GM13977 (cell line): ENCODE measurements at regions not wholly inside any gene's neighbourhood (a gene's known extent, or its start where the extent isn't known, plus 50 kb on each side); places are given as distances from the start of the nearest gene placed in this dataset.

ENCODE experiments used
- DNase-seq: peaks from one replicate; pipeline ENCODE4 v3.0.0; 2012; ENCODE audit warnings: low spot score
- in situ Hi-C: fragments of 300-500 bp; cut with MboI; formaldehyde crosslinking; loops from one replicate; pipeline ENCODE4 v1.12.0; 2022; ENCODE audit warnings: low sequenced_read_pairs, low pct_unique_long_range_greater_than_20kb, mixed read lengths, inconsistent platforms; ENCODE audit not compliant: unreplicated experiment
- TF ChIP-seq, protein P1 (sequence below): IDR thresholded peaks from 2 replicates; pipeline ENCODE4 v1.5.1; 2012; ENCODE audit warnings: mild to moderate bottlenecking, control low read depth; ENCODE audit not compliant: insufficient read depth; ENCODE audit errors: extremely low read depth, missing control alignments

GRCh38 chr2:128663371-128664050, 344.8 kb upstream of the HS6ST1 start:
- in situ Hi-C loops = no loop called here
- TF ChIP-seq, protein P1, sequence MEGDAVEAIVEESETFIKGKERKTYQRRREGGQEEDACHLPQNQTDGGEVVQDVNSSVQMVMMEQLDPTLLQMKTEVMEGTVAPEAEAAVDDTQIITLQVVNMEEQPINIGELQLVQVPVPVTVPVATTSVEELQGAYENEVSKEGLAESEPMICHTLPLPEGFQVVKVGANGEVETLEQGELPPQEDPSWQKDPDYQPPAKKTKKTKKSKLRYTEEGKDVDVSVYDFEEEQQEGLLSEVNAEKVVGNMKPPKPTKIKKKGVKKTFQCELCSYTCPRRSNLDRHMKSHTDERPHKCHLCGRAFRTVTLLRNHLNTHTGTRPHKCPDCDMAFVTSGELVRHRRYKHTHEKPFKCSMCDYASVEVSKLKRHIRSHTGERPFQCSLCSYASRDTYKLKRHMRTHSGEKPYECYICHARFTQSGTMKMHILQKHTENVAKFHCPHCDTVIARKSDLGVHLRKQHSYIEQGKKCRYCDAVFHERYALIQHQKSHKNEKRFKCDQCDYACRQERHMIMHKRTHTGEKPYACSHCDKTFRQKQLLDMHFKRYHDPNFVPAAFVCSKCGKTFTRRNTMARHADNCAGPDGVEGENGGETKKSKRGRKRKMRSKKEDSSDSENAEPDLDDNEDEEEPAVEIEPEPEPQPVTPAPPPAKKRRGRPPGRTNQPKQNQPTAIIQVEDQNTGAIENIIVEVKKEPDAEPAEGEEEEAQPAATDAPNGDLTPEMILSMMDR = no peak
- DNase-seq = no peak

GRCh38 chr2:128664499-128664971, 345.9 kb upstream of the HS6ST1 start:
- in situ Hi-C loops = no loop called here
- TF ChIP-seq, protein P1 = no peak
- no peak for DNase-seq

GRCh38 chr2:128665113-128665512, 346.4 kb upstream of the HS6ST1 start:
- TF ChIP-seq, protein P1 = no peak
- in situ Hi-C loops = no loop called here
- no peak for DNase-seq

- in situ Hi-C loops = no loop called here
- DNase-seq = no peak
- TF ChIP-seq, protein P1 = no peak
Measured at GRCh38 chr2:128666596-128666995, 347.9 kb upstream of the HS6ST1 start.

DNA sequence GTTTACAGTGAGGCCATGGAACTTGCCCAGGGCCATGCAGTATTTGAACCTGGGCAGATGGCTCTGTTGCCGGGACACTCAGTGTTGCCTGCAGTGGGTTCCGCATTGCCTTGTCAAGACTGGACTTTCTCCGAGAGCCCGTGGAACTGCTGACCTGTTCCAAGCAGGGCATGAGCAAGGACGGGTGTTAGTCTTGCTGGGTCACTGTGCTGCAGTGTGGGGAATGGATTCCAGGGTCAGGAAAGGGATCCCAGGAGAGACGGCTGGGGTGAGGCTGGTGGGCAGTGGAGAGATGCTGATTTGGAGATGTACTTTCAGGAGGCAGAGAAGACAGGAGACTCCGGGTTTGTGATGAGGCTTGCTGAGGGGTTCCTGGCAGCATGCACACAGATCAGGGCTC, 348.7 kb upstream of the HS6ST1 start:
- in situ Hi-C loops = no loop called here
- DNase-seq = no peak
- TF ChIP-seq, protein P1 = no peak

GRCh38 chr2:128668946-128669345, 350.3 kb upstream of the HS6ST1 start:
- DNase-seq = no peak
- TF ChIP-seq, protein P1 = no peak
- in situ Hi-C loops = no loop called here
